Stimulated activated naive CD4-positive, alpha-beta T cell (primary cell): ENCODE measurements at regions not wholly inside any gene's neighbourhood (a gene's known extent, or its start where the extent isn't known, plus 50 kb on each side); places are given as distances from the start of the nearest gene placed in this dataset.
A peak's percentile ranks its signal among the peaks of the same experiment; 100 is the strongest.
"Not testable (repeated sequence)": the region's sequence is repeated elsewhere in the genome, so short reads cannot be mapped to it uniquely, and the experiment has no call there.

Experiments
- DNase-seq, 6 experiments: peaks; one replicate each; lab custom pipeline; 2025; lab: John Stamatoyannopoulos, UW

DNA sequence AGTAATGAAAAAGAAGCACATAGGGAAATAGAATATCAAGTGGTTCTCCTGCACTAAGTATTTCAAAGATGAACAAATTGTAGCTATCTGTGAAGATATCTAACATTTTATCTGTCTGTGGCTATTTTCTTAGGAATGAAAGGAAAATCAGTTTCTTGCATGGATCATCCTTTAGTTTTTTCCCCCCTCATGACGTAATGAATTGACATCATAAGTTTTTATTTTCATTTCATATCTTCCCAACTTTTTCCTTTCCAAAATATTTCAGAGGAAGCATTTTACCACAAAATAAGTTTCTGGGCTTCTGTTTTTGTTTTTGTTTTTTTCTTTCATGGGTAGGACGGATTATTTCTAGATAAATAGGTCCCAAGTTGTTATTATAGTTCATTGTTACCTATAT lies 996.6 kb downstream of the TMEM121 start:
- no peak for DNase-seq

- DNase-seq: no peak
Measured at GRCh38 chr14:106528717-106529116, 1002.3 kb downstream of the TMEM121 start.

GRCh38 chr14:106530031-106530422 lies 1003.6 kb downstream of the TMEM121 start:
- no peak for DNase-seq

DNA sequence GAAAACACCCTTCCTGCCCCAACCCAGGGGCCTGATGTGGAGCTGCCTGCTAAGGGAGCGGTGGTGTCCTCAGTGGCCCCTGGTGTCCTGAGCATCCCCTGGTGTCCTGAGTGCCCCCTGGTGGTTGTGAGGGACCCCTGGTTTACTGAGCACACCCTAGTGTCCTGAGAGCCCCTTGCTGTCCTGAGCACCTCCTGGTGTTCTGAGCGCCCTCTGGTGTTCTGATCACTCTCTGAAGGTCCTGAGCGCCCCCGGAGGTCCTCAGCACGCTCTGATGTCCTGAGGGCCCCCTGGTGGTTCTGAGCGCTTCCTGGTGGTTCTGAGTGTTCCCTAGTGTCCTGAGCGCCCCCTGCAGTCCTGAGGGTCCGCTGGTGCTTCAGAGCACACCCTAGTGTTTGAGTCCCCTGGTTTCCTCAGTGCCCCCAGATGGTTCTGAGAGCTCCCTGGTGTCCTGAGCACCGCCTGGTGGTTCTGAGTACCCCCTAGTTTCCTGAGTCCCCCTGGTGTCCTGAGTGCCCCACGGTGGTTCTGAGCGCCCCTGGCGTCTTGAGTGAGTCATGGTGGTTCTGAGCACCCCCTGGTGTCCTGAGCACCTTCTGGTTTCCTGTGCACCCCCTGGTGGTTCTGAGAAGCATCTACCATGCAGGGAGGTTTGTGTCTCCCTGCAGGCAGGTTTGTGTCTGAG lies 1004.2 kb downstream of the TMEM121 start:
- peak in 3 of 6 experiments; percentile 17 to 43 (median 19) for DNase-seq

DNA sequence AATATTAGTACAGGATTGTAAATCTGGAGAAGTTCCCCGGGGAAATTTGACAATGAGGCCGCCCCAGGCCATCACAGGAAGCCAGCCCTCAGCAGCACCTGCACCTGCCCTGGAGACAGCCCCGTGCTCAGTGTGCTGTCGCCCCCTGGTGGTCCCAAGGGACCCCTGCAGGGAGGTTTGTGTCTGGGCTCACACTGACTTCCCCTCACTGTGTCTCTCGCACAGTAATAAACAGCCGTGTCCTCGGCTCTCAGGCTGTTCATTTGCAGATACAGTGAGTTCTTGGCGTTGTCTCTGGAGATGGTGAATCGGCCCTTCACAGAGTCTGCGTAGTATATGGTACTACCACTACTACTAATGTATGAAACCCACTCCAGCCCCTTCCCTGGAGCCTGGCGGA lies 1011.2 kb downstream of the TMEM121 start:
- peak in 3 of 6 experiments; percentile 23 to 65 (median 27) for DNase-seq

DNA sequence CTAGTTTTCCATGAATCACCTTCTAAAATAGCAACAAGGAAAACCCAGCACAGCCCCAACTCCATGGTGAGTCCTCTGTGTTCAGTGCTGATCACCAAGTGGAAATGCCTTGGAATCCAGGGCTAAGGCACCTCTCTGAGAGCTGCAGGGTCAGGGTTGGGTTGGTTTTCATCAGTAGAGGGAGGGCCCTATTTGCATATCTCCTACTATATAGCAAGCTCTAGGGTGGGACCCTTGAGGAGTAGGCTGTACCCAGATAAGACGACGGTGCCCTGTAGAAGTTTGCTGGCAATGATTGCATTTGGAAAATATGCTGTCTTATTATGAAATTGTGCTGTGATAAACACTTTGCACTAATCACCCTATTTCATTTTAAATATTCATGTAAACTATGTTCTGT lies 1011.8 kb downstream of the TMEM121 start:
- DNase-seq: no peak

GRCh38 chr14:106547735-106548434 lies 1021.5 kb downstream of the TMEM121 start:
- no peak for DNase-seq

DNA sequence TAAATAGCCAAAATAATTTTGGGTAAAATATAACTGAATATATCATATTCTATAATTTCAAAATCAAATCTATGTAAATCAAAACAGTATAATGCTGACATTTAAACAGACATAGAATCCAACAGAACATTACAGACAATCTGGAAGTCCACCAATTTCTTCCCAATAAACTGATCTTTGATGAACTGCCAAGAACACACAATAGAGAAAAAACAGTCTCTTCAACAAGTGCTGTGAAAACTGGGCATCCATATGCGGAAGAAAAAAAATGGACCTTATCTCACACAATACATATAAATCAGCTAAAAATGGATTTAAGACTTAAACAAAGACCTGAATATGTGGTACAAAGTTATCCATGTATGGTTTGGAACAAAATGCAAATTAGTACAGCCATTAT lies 1022.7 kb downstream of the TMEM121 start:
- no peak for DNase-seq

DNA sequence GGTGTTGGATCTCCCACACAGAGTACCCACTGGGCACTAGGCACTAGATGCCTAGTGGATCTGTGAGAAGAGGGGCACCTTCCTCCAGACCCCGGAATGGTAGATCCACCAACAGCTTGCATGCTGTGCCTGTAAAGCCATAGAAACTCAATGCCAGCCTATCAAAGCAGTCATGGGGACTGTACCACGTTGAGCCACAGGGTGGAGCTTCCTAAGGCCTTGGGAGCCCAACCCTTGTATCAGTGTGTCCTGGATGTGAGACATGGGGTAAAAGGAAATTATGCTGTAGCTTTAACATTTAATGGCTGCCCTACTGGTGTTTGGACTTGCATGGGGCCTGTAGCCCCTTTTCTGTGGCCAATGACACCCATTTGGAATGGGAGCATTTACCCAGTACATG lies 1024.9 kb downstream of the TMEM121 start:
- no peak for DNase-seq

GRCh38 chr14:106556211-106556610 lies 1029.8 kb downstream of the TMEM121 start:
- DNase-seq: not testable (repeated sequence)

GRCh38 chr14:106556665-106557289 lies 1030.4 kb downstream of the TMEM121 start:
- peak; percentile 15 to 73 (median 63) for DNase-seq

- no peak for DNase-seq
Measured at GRCh38 chr14:106562451-106562850, 1036.1 kb downstream of the TMEM121 start.

DNA sequence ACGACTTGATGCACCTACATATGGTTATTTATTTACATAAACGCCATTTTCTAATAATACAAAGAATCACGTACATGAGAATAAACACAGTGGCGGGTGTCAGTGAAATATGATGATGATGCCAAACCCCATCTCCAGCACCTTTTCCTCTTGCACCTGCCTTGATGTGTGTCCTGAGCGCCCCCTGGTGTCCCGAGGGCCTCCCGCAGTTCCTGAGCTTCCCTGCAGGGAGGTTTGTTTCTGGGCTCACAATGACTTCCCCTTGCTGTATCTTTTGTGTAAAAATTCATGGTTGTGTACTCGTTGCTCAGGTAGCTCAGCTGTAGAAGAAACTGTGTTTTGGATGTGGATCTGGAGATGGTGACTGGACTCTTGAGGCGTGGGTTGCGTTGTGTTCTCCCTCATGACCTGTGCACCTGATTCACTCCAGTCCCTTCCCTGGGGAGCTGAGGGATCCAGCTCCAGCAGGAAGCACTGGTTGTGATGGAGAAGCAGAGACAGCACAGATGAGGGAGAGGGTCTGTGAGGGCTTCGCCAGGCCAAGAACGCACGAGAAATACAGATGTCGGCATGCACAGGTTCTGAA lies 1037.8 kb downstream of the TMEM121 start:
- DNase-seq: peak; percentile 25 to 66 (median 44)

DNA sequence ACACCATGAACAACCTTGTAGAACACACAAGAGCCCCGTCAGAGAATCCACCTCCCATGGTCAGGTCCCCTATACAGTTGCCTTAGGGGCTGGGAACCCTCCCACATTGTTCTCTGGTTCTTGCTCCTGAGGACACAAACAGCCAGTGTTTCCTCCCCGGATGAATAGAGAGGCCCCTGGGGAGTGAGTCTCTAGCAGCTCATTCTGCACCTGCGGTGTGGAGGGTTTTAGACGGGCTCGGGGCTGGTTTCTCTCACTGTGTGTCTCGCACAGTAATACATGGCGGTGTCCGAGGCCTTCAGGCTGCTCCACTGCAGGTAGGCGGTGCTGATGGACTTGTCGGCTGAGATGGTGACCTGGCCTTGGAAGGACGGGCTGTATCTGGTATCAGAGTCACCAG lies 1052.1 kb downstream of the TMEM121 start:
- DNase-seq: no peak

GRCh38 chr14:106579084-106579483 lies 1052.7 kb downstream of the TMEM121 start:
- DNase-seq: no peak

- DNase-seq: no peak
Measured at GRCh38 chr14:106585692-106586091, 1059.3 kb downstream of the TMEM121 start.

DNA sequence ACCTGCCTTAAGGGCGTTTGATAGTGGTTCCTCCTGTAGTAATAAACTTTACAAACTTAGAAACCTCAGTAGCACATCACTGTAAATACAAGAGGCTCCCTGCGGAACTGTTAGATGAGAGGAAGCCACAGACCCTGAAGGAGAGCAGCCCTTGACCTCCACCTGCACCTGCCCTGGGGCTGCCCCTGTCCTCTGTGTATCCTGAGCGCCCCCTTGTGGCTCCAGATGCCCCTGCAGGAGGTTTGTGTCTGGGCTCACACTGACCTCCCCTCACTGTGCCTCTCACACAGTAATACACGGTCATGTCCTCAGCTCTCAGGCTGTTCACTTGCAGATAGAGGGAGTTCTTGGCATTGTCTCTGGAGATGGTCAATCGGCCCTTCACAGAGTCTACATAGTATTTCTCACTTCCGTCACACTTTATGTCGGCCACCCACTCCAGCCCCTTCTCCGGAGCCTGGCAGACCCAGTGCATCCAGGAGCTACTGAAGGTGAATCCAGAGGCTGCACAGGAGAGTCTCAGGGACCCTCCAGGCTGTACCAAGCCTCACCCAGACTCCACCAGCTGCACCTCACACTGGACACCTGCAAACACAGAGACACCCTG lies 1059.8 kb downstream of the TMEM121 start:
- DNase-seq: peak; percentile 5 to 59 (median 46)

DNA sequence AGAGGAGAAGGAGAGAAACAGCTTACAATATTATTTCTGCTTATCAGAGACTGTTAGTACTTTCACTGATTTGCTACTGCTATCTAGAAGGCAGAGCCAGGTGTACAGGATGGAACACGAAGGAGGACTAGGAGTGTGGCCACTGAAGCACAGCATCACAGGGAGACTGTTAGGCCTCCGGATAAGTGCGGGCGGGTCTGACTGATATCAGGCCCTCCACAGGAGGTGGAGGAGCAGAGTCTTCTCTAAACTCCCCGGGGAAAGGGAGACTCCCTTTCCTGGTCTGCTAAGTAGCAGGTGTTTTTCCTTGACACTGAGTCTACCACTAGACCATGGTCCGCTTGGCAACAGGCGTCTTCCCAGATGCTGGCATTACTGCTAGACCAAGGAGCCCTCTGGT lies 1065.2 kb downstream of the TMEM121 start:
- DNase-seq: not testable (repeated sequence)

DNA sequence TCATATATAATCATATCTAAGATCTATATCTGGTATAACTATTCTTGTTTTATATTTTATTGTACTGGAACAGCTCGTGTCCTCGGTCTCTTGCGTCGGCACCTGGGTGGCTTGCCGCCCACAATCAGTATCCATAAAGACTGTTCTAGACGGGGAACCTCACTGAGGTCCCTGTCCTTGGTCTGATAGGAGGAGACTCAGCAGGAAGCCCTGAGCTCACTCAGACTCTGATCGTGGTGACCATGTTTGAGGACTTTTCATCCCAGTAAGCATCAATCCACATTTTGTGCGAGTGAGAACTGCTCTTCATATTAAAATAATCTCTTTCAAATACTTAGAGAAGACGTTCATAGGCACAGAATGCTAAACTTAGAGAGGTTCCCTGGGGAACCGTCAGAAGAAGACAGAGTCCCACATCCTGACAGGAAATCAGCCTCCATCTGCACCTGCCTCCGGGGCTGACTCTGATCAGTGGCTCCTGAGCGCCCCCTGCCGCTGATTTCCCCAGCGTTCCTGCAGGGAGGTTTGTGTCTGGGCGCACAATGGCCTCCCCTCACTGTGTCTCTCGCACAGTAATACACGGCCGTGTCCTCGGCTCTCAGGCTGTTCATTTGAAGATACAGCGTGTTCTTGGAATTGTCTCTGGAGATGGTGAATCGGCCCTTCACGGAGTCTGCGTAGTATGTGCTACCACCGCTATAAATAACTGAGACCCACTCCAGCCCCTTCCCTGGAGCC lies 1065.9 kb downstream of the TMEM121 start:
- DNase-seq: peak in 3 of 6 experiments; percentile 29 to 63 (median 46)

GRCh38 chr14:106599209-106599608 lies 1072.8 kb downstream of the TMEM121 start:
- DNase-seq: no peak
